Vagina (tissue), 2 donors: ENCODE measurements at regions not wholly inside any gene's neighbourhood (a gene's known extent, or its start where the extent isn't known, plus 50 kb on each side); places are given as distances from the start of the nearest gene placed in this dataset.

Experiments used
- DNase-seq, 2 donors: peaks; one replicate each; pipeline ENCODE4 v3.0.0-alpha.2; 2017; ENCODE audit errors: extremely low spot score in 2 of 2
- H3K27ac ChIP-seq: fragments of 200-600 bp; sonication (generic); one replicate; pipeline ENCODE4 v1.5.1; 2019
- H3K27me3 ChIP-seq: fragments of 200-600 bp; sonication (generic); one replicate; pipeline ENCODE4 v1.5.1; 2019
- H3K36me3 ChIP-seq, 2 donors: fragments of 200-600 bp; sonication (generic); one replicate each; pipeline ENCODE4 v1.5.1; 2017 to 2019
- H3K4me1 ChIP-seq: fragments of 200-600 bp; sonication (generic); one replicate; pipeline ENCODE4 v1.5.1; 2019
- H3K4me3 ChIP-seq, 2 donors: fragments of 200-600 bp; sonication (generic); 1 replicate in 1 of 2; 2 replicates in 1 of 2; pipeline ENCODE4 v1.5.1; 2016 to 2019
- H3K9me3 ChIP-seq: fragments of 200-600 bp; sonication (generic); one replicate; pipeline ENCODE4 v1.5.1; 2019
- CTCF ChIP-seq, 3 experiments: fragments of 450-650 bp in 2 of 3; fragments of 200-600 bp in 1 of 3; sonication (generic) in 1 of 3; IDR thresholded peaks; one replicate each; pipeline ENCODE4 v1.5.1; 2017 to 2019; ENCODE audit warnings: antibody characterized with exemption in 3 of 3, mild to moderate bottlenecking in 2 of 3, moderate library complexity in 2 of 3
- POLR2A ChIP-seq, 2 donors: fragments of 450-650 bp; IDR thresholded peaks; one replicate each; pipeline ENCODE4 v1.6.1; 2017; ENCODE audit warnings: antibody characterized with exemption in 2 of 2, mild to moderate bottlenecking in 2 of 2, moderate library complexity in 2 of 2
- POLR2AphosphoS5 ChIP-seq, 2 donors: sonication (generic); formaldehyde crosslinking; IDR thresholded peaks; one replicate each; pipeline ENCODE4 v1.9.0; 2017; ENCODE audit warnings: antibody characterized with exemption in 2 of 2, mild to moderate bottlenecking in 2 of 2, low read depth in 1 of 2; ENCODE audit not compliant: insufficient read depth in 1 of 2
- intact Hi-C: fragments of 100-400 bp; cut with DNase I; formaldehyde crosslinking; loops from one replicate; pipeline ENCODE4 v1.15.1; 2023

GRCh38 chr2:48873666-48874065 lies 118.1 kb upstream of the LHCGR start:
- Histone ChIP-seq H3K9me3 (no peaks in the 10 kb centered on the region), H3K27ac (no peak overlapping the region), H3K36me3 (no peaks in the 10 kb centered on the region), H3K4me3 (no peak overlapping the region), H3K4me1 (no peaks in the 10 kb centered on the region), H3K27me3 (no peaks in the 10 kb centered on the region)
- no peak for DNase-seq
- TF ChIP-seq CTCF (IDR thresholded peaks at IDR 0.05) (no peak), POLR2AphosphoS5 (IDR thresholded peaks at IDR 0.05; ENCODE audit: insufficient read depth in 1 of 2, low read depth in 1 of 2) (no peak), POLR2A (IDR thresholded peaks at IDR 0.05) (no peak)
- intact Hi-C loops = no loop called here

- Histone ChIP-seq H3K9me3 (no peaks in the 10 kb centered on the region), H3K36me3 (no peaks in the 10 kb centered on the region), H3K27me3 (no peaks in the 10 kb centered on the region), H3K4me1 (no peaks in the 10 kb centered on the region), H3K27ac (no peak overlapping the region), H3K4me3 (no peak overlapping the region)
- intact Hi-C loops = no loop called here
- TF ChIP-seq CTCF (IDR thresholded peaks at IDR 0.05) (no peak), POLR2AphosphoS5 (IDR thresholded peaks at IDR 0.05; ENCODE audit: insufficient read depth in 1 of 2, low read depth in 1 of 2) (no peak), POLR2A (IDR thresholded peaks at IDR 0.05) (no peak)
- DNase-seq = no peak
These were observed 115.4 kb upstream of the LHCGR start for GRCh38 chr2:48870942-48871341.

GRCh38 chr2:48870503-48870902 lies 115.0 kb upstream of the LHCGR start:
- intact Hi-C loops = no loop called here
- DNase-seq = no peak
- H3K36me3 ChIP-seq = no peaks in the 10 kb centered on the region
- H3K27ac ChIP-seq = no peak overlapping the region
- no peaks in the 10 kb centered on the region for H3K9me3 ChIP-seq
- no peaks in the 10 kb centered on the region for H3K27me3 ChIP-seq
- no peak for TF ChIP-seq POLR2AphosphoS5 (IDR thresholded peaks at IDR 0.05; ENCODE audit: insufficient read depth in 1 of 2, low read depth in 1 of 2)
- no peak for TF ChIP-seq POLR2A (IDR thresholded peaks at IDR 0.05)
- TF ChIP-seq CTCF (IDR thresholded peaks at IDR 0.05) = no peak
- no peak overlapping the region for H3K4me3 ChIP-seq
- H3K4me1 ChIP-seq = no peaks in the 10 kb centered on the region

GRCh38 chr2:48865704-48866103 lies 110.2 kb upstream of the LHCGR start:
- intact Hi-C loops = loop anchor here (5.0 kb wide), 1 partner anchor 1777 kb away; no protein-coding TSS in a partner anchor
- H3K27ac ChIP-seq = no peak overlapping the region
- H3K9me3 ChIP-seq = no peaks in the 10 kb centered on the region
- no peak for DNase-seq
- no peaks in the 10 kb centered on the region for H3K4me1 ChIP-seq
- H3K27me3 ChIP-seq = no peaks in the 10 kb centered on the region
- TF ChIP-seq POLR2AphosphoS5 (IDR thresholded peaks at IDR 0.05; ENCODE audit: insufficient read depth in 1 of 2, low read depth in 1 of 2) (no peak), CTCF (IDR thresholded peaks at IDR 0.05) (no peak), POLR2A (IDR thresholded peaks at IDR 0.05) (no peak)
- no peak overlapping the region for H3K4me3 ChIP-seq
- no peaks in the 10 kb centered on the region for H3K36me3 ChIP-seq

GRCh38 chr2:48860380-48860779 lies 104.9 kb upstream of the LHCGR start:
- TF ChIP-seq POLR2AphosphoS5 (IDR thresholded peaks at IDR 0.05; ENCODE audit: insufficient read depth in 1 of 2, low read depth in 1 of 2) = no peak
- no peak for TF ChIP-seq CTCF (IDR thresholded peaks at IDR 0.05)
- TF ChIP-seq POLR2A (IDR thresholded peaks at IDR 0.05) = no peak
- intact Hi-C loops = no loop called here
- DNase-seq = no peak
- H3K36me3 ChIP-seq = no peaks in the 10 kb centered on the region
- H3K9me3 ChIP-seq = no peaks in the 10 kb centered on the region
- H3K4me1 ChIP-seq = no peaks in the 10 kb centered on the region
- no peaks in the 10 kb centered on the region for H3K27me3 ChIP-seq
- no peak overlapping the region for H3K4me3 ChIP-seq
- H3K27ac ChIP-seq = no peak overlapping the region
